IMR-90 (cell line): ENCODE measurements at regions not wholly inside any gene's neighbourhood (a gene's known extent, or its start where the extent isn't known, plus 50 kb on each side); places are given as distances from the start of the nearest gene placed in this dataset.
"Not testable (repeated sequence)": the region's sequence is repeated elsewhere in the genome, so short reads cannot be mapped to it uniquely, and the experiment has no call there.

Experiments
- ATAC-seq: fragments of 200-7000 bp; cut with Tn5 transposase; 2 replicates; pipeline ENCODE4 v1.9.1; 2020; ENCODE audit warnings: low read depth, mild to moderate bottlenecking, moderate library complexity
- BruUV-seq: library from RNA; stranded (reverse); fragments of 400-500 nt; replicated peaks from 2 replicates; lab custom pipeline; 2021; lab: Mats Ljungman, UMichigan
- CTCF ChIA-PET: fragments of 300-600 bp; formaldehyde crosslinking; extraction: SDS; loops from one replicate; lab custom pipeline; 2021; ENCODE audit warnings: antibody characterized with exemption; lab: Yijun Ruan, JAX
- POLR2A ChIA-PET: fragments of 300-600 bp; sonication (Branson Sonifier 250); formaldehyde crosslinking; loops from one replicate; lab custom pipeline; 2022; ENCODE audit warnings: antibody characterized with exemption; ENCODE audit not compliant: unreplicated experiment; lab: Charles Lee
- DNase-seq: peaks from one replicate; pipeline ENCODE4 v3.0.0; 2013
- H2AFZ ChIP-seq: replicated peaks from 2 replicates; pipeline ENCODE3; 2013; ENCODE audit warnings: low read length, mild to moderate bottlenecking; ENCODE audit not compliant: poor library complexity
- H2AK5ac ChIP-seq: 2 replicates; pipeline ENCODE4 v1.6.1; 2013; ENCODE audit warnings: low read depth, low read length, inconsistent platforms
- H2AK9ac ChIP-seq: replicated peaks from 2 replicates; pipeline ENCODE3; 2013; ENCODE audit warnings: mild to moderate bottlenecking, low read depth, low read length, moderate library complexity; ENCODE audit not compliant: poor library complexity
- H2BK120ac ChIP-seq: 2 replicates; pipeline ENCODE4 v1.6.1; 2013; ENCODE audit warnings: low read depth, low read length, inconsistent platforms
- H2BK15ac ChIP-seq: 3 replicates; pipeline ENCODE4 v1.6.1; 2013; ENCODE audit warnings: low read depth, low read length, inconsistent platforms
- H2BK20ac ChIP-seq: 2 replicates; pipeline ENCODE4 v1.6.1; 2013; ENCODE audit warnings: low read depth, mild to moderate bottlenecking, inconsistent platforms, low read length, moderate library complexity
- H2BK5ac ChIP-seq: 2 replicates; pipeline ENCODE4 v1.6.1; 2013; ENCODE audit warnings: mild to moderate bottlenecking, low read depth, low read length, inconsistent platforms; ENCODE audit not compliant: poor library complexity, severe bottlenecking
- H3K14ac ChIP-seq: replicated peaks from 2 replicates; pipeline ENCODE4 v1.6.1; 2013; ENCODE audit warnings: low read depth, low read length, inconsistent platforms
- H3K18ac ChIP-seq: 2 replicates; pipeline ENCODE4 v1.6.1; 2013; ENCODE audit warnings: low read depth, low read length, control low read depth
- H3K23ac ChIP-seq: 2 replicates; pipeline ENCODE4 v1.6.1; 2013; ENCODE audit warnings: low read depth, low read length, inconsistent platforms
- H3K27ac ChIP-seq: 2 replicates; pipeline ENCODE4 v1.5.1; 2013; ENCODE audit warnings: mild to moderate bottlenecking, control low read depth, low read length; ENCODE audit not compliant: insufficient read depth
- H3K27me3 ChIP-seq: 2 replicates; pipeline ENCODE4 v1.6.1; 2013; ENCODE audit warnings: low read length; ENCODE audit not compliant: control insufficient read depth, insufficient read depth
- H3K36me3 ChIP-seq: 2 replicates; pipeline ENCODE4 v1.6.1; 2013; ENCODE audit warnings: low read length, mixed read lengths; ENCODE audit not compliant: control insufficient read depth, insufficient read depth
- H3K4ac ChIP-seq: 2 replicates; pipeline ENCODE4 v1.6.1; 2013; ENCODE audit warnings: low read depth, low read length, inconsistent platforms
- H3K4me1 ChIP-seq: 2 replicates; pipeline ENCODE4 v1.6.1; 2013; ENCODE audit warnings: low read length, mixed read lengths; ENCODE audit not compliant: control insufficient read depth, insufficient read depth
- H3K4me2 ChIP-seq: 2 replicates; pipeline ENCODE4 v1.6.1; 2013; ENCODE audit warnings: low read depth, mild to moderate bottlenecking, control low read depth, low read length, moderate library complexity
- H3K4me3 ChIP-seq: 2 replicates; pipeline ENCODE4 v1.5.1; 2013; ENCODE audit warnings: low read depth, mild to moderate bottlenecking, control low read depth, low read length, moderate library complexity; ENCODE audit not compliant: insufficient read depth
- H3K56ac ChIP-seq: 2 replicates; pipeline ENCODE4 v1.6.1; 2013; ENCODE audit warnings: low read length, inconsistent platforms; ENCODE audit not compliant: insufficient read depth; ENCODE audit errors: extremely low read depth
- H3K79me1 ChIP-seq, 2 experiments: 2 replicates each; pipeline ENCODE4 v1.6.1; 2013; ENCODE audit warnings: low read length in 2 of 2, inconsistent platforms in 1 of 2, low read depth in 1 of 2
- H3K9ac ChIP-seq: 2 replicates; pipeline ENCODE4 v1.6.1; 2013; ENCODE audit warnings: low read depth, low read length, control low read depth
- H3K9me1 ChIP-seq: 2 replicates; pipeline ENCODE4 v1.6.1; 2013; ENCODE audit warnings: low read length, inconsistent platforms; ENCODE audit not compliant: insufficient read depth
- H3K9me3 ChIP-seq: 2 replicates; pipeline ENCODE4 v1.6.1; 2013; ENCODE audit warnings: low read length; ENCODE audit not compliant: control insufficient read depth, insufficient read depth
- H4K20me1 ChIP-seq: 2 replicates; pipeline ENCODE4 v1.6.1; 2013; ENCODE audit warnings: low read length, inconsistent platforms; ENCODE audit not compliant: insufficient read depth
- H4K5ac ChIP-seq: 2 replicates; pipeline ENCODE4 v1.6.1; 2013; ENCODE audit warnings: mild to moderate bottlenecking, low read depth, low read length, control low read depth
- H4K8ac ChIP-seq, 2 experiments: 2 replicates each; pipeline ENCODE4 v1.6.1; 2013; ENCODE audit warnings: low read depth in 2 of 2, low read length in 2 of 2, control low read depth in 1 of 2, inconsistent platforms in 1 of 2
- H4K91ac ChIP-seq: 2 replicates; pipeline ENCODE4 v1.6.1; 2013; ENCODE audit warnings: low read depth, low read length, inconsistent platforms; ENCODE audit not compliant: insufficient read depth
- WGBS, 2 experiments: methylation state at CpG; one replicate each; pipeline versions ENCODE4 v1.1.5 to v1.1.7; 2013; ENCODE audit warnings: missing lambda C conversion rate in 2 of 2; ENCODE audit not compliant: insufficient read length in 1 of 2; ENCODE audit errors: extremely low coverage in 2 of 2; 5-methylcytosine and 5-hydroxymethylcytosine counted together
- dilution Hi-C: fragments of 300-500 bp; cut with HindIII; formaldehyde crosslinking; loops from one replicate; pipeline ENCODE4 v1.14.3; 2018; ENCODE audit warnings: low sequenced_read_pairs; ENCODE audit not compliant: unreplicated experiment
- in situ Hi-C: fragments of 300-500 bp; cut with MboI; formaldehyde crosslinking; loops from 3 replicates; pipeline ENCODE4 v1.14.3; 2019; ENCODE audit warnings: low sequenced_read_pairs, inconsistent platforms, mixed read lengths
- intact Hi-C: fragments of 100-400 bp; cut with micrococcal nuclease; formaldehyde crosslinking; loops from 2 replicates; pipeline ENCODE4 v1.10.0; 2022

GRCh38 chr7:91365097-91365496, 100.9 kb downstream of the FZD1 start:
- WGBS, 2 experiments = no CpG with 5 or more reads among the region's 5 CpGs
- H3K56ac ChIP-seq, H4K5ac ChIP-seq, in situ Hi-C loops, H2AFZ ChIP-seq, H2BK120ac ChIP-seq, H3K27ac ChIP-seq, H3K4me2 ChIP-seq, H4K20me1 ChIP-seq, H3K27me3 ChIP-seq, H2BK5ac ChIP-seq, H3K9ac ChIP-seq, H3K9me1 ChIP-seq, H4K8ac ChIP-seq, H3K79me1 ChIP-seq, intact Hi-C loops, H3K23ac ChIP-seq, BruUV-seq, H2AK9ac ChIP-seq, H3K18ac ChIP-seq, H2BK20ac ChIP-seq, CTCF ChIA-PET, POLR2A ChIA-PET, H4K91ac ChIP-seq, H2BK15ac ChIP-seq, H3K4ac ChIP-seq, ATAC-seq, DNase-seq, dilution Hi-C loops, H3K36me3 ChIP-seq, H3K4me1 ChIP-seq, H3K9me3 ChIP-seq, H2AK5ac ChIP-seq, H3K14ac ChIP-seq, H3K4me3 ChIP-seq: not testable (repeated sequence)
